Natural killer cell treated with Interleukin-12 subunit alpha and Interleukin-12 subunit beta and Interleukin-15 and Interleukin-18, amount 100 ng/mL, for 72 hours (primary cell): ENCODE measurements at regions not wholly inside any gene's neighbourhood (a gene's known extent, or its start where the extent isn't known, plus 50 kb on each side); places are given as distances from the start of the nearest gene placed in this dataset.
"Not testable (repeated sequence)": the region's sequence is repeated elsewhere in the genome, so short reads cannot be mapped to it uniquely, and the experiment has no call there.

Source experiments
- ATAC-seq, 2 donors: fragments of 150-1000 bp; cut with Tn5 transposase in 1 of 2; sonication (Bioruptor Pico), chemical (Tn5 transposase) in 1 of 2; 2 replicates each; pipeline ENCODE4 v1.10.0; 2021
- DNase-seq: peaks from one replicate; pipeline ENCODE4 v3.0.0; 2022; ENCODE audit warnings: low spot score
- H3K27ac Mint-ChIP-seq, 2 donors: 1 replicate in 1 of 2; 2 replicates in 1 of 2; pipeline ENCODE4 v1.8.0; 2022; ENCODE audit warnings: mixed read lengths in 2 of 2, mild to moderate bottlenecking in 1 of 2, moderate library complexity in 1 of 2
- H3K27me3 Mint-ChIP-seq, 2 donors: 1 replicate in 1 of 2; 2 replicates in 1 of 2; pipeline ENCODE4 v1.8.0; 2022; ENCODE audit warnings: mixed read lengths in 2 of 2
- H3K36me3 Mint-ChIP-seq: one replicate; pipeline ENCODE4 v1.8.0; 2022; ENCODE audit warnings: mixed read lengths
- H3K4me1 Mint-ChIP-seq, 2 donors: 1 replicate in 1 of 2; 2 replicates in 1 of 2; pipeline ENCODE4 v1.8.0; 2022; ENCODE audit warnings: low read depth in 2 of 2, mixed read lengths in 2 of 2, mild to moderate bottlenecking in 1 of 2
- H3K4me3 Mint-ChIP-seq: one replicate; pipeline ENCODE4 v1.8.0; 2022; ENCODE audit warnings: mixed read lengths
- H3K9me3 Mint-ChIP-seq: 2 replicates; pipeline ENCODE4 v1.8.0; 2022; ENCODE audit warnings: mixed read lengths

DNA sequence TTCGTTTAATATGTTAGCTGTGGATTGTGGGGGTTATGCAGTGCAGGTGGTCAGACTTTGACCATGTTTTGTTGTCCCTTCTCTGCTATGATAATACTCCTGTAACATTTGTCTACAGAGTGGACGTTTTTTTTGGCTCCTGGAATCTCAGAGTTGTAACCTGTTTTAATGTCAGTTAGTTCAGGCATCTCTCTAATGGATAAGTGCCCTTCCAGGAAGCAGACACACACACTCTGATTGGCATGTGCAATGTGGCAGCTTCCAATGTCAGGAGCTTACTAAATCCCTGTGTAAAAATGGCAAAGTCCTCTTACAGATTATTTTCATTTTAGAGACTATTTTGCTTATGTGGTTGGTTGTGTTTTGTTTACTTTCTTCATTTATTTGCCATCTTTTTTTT is 222.2 kb upstream of the ARPP21 start:
- H3K27ac Mint-ChIP-seq: no peak overlapping the region
- H3K27me3 Mint-ChIP-seq: no peaks in the 10 kb centered on the region
- DNase-seq: no peak
- H3K4me3 Mint-ChIP-seq: no peak overlapping the region
- peaks cover 7% of the 10 kb centered on the region for H3K9me3 Mint-ChIP-seq
- no peaks in the 10 kb centered on the region for H3K4me1 Mint-ChIP-seq
- no peaks in the 10 kb centered on the region for H3K36me3 Mint-ChIP-seq
- no peak for ATAC-seq

DNA sequence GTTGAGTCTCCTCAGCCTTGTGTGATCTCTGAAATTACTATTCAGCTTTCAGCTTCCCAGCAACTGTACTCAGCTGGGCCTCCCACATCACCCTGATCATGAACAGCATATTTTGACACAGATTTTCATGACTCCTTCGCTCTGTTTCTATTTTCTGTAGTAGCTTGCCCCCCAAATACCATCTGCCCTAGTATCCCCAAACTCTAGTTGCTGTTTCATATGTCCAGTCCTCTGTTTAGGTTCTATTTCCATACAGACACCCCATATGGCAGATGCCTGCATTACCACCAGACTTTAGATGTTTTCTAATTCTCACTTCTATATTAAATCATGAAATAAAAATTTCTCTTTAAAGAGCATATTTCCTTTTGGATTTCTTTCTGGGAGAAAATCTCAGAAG is 217.2 kb upstream of the ARPP21 start:
- DNase-seq (no peak), ATAC-seq (no peak)
- no peak overlapping the region for H3K27ac Mint-ChIP-seq
- H3K4me1 Mint-ChIP-seq: no peaks in the 10 kb centered on the region
- H3K36me3 Mint-ChIP-seq: no peaks in the 10 kb centered on the region
- no peaks in the 10 kb centered on the region for H3K27me3 Mint-ChIP-seq
- peaks cover 3% of the 10 kb centered on the region for H3K9me3 Mint-ChIP-seq
- no peak overlapping the region for H3K4me3 Mint-ChIP-seq

DNA sequence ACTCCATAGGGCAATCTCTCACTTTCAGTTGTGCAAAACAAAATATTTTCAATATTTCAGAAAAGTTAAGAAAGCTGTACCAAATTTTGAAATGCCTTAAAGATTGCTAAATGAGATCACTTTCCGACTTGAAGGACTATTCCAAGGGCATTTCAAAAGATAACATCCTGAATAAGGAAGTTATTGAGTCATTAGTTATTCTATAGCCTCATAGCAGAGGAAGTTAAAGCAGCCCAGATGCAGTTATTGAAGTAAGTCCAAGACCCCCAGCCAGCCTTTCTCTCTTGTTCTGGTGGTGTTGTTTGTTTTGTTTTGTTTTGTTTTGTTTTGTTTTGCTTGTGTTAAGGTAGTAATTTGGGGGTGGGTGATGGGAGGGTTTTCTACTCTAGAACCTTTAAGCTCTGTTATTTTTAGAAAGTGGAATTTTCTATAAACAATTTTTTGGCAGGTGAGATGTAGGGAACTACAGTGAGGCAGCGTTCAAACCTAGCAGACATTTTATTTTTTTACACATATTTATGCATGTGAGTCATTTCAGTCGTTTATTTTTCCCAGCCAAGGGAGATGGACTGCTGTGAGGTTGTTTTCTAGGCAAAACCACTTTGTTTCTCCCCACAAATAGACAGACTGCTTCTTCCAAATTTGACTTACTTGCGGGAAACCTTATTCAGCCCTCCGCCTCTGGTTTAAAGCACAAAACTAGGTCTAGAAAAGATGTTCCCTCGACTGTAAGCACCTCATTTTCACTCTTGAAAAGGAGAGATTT is 216.3 kb upstream of the ARPP21 start:
- H3K9me3 Mint-ChIP-seq: peaks cover 7% of the 10 kb centered on the region
- H3K4me3 Mint-ChIP-seq: no peak overlapping the region
- no peaks in the 10 kb centered on the region for H3K27me3 Mint-ChIP-seq
- no peaks in the 10 kb centered on the region for H3K36me3 Mint-ChIP-seq
- H3K27ac Mint-ChIP-seq: no peak overlapping the region
- H3K4me1 Mint-ChIP-seq: no peaks in the 10 kb centered on the region
- DNase-seq (no peak), ATAC-seq (no peak)

DNA sequence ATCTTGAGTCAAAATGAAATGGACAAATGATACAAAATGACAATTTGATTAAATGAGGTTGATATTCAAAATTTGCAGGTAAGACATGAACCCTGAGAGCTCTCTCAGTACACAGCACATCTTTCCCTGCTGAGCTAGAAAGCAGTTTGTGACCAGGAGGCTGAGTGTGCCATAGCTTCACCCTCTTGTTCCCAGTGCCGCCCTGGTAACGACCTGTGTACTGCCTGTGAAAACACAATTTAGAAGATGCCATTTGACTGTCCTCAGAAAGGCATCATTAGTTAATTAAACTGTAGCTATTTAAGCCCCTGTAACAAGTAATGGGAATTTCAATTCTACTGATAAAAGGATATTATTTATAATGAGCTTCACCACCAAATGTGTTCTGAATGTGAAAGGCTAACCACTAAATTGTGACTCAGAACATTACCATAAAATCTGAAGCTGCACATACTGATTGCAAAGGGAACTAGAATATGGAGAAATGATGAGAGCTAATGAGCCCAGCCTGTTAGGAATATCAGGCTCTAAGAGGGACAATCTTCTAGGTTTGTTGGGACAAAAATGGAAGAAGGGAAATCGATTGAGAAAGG is 212.9 kb upstream of the ARPP21 start:
- H3K4me3 Mint-ChIP-seq: no peak overlapping the region
- H3K4me1 Mint-ChIP-seq: no peaks in the 10 kb centered on the region
- no peaks in the 10 kb centered on the region for H3K27me3 Mint-ChIP-seq
- H3K36me3 Mint-ChIP-seq: no peaks in the 10 kb centered on the region
- peaks cover 7% of the 10 kb centered on the region for H3K9me3 Mint-ChIP-seq
- H3K27ac Mint-ChIP-seq: no peak overlapping the region
- ATAC-seq (no peak), DNase-seq (no peak)

DNA sequence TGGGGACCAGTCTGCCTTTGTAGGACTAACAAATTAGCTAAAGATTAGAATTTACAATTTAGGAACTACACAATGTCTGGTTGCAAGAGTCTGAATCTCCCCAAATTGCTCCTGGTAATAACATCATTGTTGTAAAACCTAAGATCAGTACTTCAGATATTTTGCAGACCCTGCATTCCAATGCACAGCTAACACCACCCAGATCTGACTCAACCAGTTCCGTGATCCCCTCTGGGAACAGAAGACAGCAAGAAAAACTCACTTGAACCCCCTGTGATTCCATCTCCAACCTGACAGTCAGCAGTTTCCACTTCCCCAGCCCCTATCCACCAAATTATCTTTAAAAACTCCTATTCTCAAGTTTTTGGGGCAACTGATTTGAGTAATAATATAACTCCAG is 201.9 kb upstream of the ARPP21 start:
- no peaks in the 10 kb centered on the region for H3K27me3 Mint-ChIP-seq
- H3K4me3 Mint-ChIP-seq: no peak overlapping the region
- no peaks in the 10 kb centered on the region for H3K4me1 Mint-ChIP-seq
- peaks cover 23% of the 10 kb centered on the region for H3K9me3 Mint-ChIP-seq
- H3K36me3 Mint-ChIP-seq: no peaks in the 10 kb centered on the region
- ATAC-seq (no peak), DNase-seq (no peak)
- H3K27ac Mint-ChIP-seq: no peak overlapping the region

DNA sequence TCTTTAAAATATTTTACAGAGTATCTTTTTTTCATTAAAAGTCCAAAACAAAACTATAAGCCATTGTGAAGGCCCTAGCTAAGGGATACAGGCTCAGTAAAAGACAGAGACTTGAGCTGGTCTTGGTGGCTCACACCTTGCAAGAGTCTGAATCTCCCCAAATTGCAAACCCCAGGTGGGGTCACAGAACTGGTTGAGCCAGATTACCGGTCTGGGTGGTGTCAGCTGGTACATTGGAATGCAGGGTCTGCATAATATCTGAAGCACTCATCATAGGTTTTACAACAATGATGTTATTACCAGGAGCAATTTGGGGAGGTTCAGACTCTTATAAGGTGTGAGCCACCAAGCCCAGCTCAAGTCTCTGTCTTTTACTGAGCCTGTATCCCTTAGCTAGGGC is 201.2 kb upstream of the ARPP21 start:
- ATAC-seq (no peak), DNase-seq (no peak)
- H3K4me3 Mint-ChIP-seq: no peak overlapping the region
- H3K4me1 Mint-ChIP-seq: no peaks in the 10 kb centered on the region
- no peaks in the 10 kb centered on the region for H3K27me3 Mint-ChIP-seq
- H3K27ac Mint-ChIP-seq: no peak overlapping the region
- H3K36me3 Mint-ChIP-seq: no peaks in the 10 kb centered on the region
- peaks cover 24% of the 10 kb centered on the region for H3K9me3 Mint-ChIP-seq

DNA sequence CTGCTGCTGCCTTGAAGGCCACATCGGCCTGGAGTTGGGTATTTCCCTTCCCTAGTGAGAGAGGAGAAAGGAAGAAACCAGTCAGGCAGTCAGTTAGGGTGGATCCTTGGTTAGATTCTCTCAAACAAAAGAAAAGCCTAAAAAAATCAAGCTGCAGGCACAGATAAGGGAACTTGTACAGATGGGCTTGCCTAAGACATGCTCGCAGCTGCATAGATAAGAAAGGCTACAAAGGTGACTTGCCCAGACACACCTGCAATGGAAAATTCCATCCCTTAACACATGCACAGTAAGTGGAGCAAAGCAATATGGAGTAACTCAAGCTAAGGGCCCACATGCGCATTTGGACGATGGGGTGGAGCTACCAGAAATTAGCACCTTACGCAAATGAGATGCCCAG is 199.7 kb upstream of the ARPP21 start:
- Mint-ChIP-seq H3K4me1 (no peaks in the 10 kb centered on the region), H3K4me3 (no peak overlapping the region), H3K27me3 (no peaks in the 10 kb centered on the region), H3K36me3 (no peaks in the 10 kb centered on the region), H3K27ac (no peak overlapping the region), H3K9me3 (peaks cover 34% of the 10 kb centered on the region)
- DNase-seq (no peak), ATAC-seq (no peak)

DNA sequence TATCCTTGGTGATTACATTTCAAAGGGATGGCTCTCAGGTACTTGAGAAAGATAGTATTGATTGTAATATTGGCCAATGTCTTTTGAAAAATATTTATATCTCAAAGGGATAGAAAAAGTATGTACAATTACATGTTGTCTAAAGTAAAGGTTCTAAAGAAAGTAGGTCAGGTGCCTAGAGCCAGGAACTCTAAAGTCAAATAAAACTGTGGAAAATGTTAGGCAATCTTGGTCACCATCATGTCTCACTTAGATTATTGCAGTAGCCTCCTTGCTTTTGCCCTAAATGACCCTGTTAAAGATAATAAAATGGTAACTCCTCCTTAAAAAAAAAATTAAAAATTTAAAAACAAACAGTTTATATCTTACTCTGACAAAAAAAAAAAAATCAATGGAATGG is 198.5 kb upstream of the ARPP21 start:
- no peak for ATAC-seq
- Mint-ChIP-seq H3K27ac (no peak overlapping the region), H3K4me1 (no peaks in the 10 kb centered on the region), H3K4me3 (no peak overlapping the region), H3K9me3 (peaks cover 30% of the 10 kb centered on the region), H3K27me3 (no peaks in the 10 kb centered on the region), H3K36me3 (no peaks in the 10 kb centered on the region)
- no peak for DNase-seq

DNA sequence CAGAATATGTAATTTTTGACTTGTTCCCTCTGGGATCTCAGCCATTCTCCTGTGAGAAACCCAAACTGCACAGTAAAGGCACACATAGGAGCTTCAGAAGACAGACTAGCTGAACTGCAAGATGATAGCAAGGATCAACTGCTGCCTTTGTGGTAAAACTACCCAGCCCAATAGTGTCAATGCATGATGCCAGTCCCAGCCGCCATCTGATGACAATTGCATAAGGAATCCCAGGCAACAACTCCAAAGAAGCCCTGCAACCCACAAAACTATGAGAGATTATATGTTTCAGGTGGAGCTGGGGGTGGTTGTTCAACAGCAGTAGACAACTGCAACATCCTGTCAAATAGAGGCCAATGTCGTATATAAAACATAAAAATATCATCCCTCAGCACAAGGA is 192.4 kb upstream of the ARPP21 start:
- H3K4me1 Mint-ChIP-seq: no peaks in the 10 kb centered on the region
- DNase-seq (no peak), ATAC-seq (no peak)
- no peak overlapping the region for H3K27ac Mint-ChIP-seq
- no peaks in the 10 kb centered on the region for H3K36me3 Mint-ChIP-seq
- H3K27me3 Mint-ChIP-seq: no peaks in the 10 kb centered on the region
- peaks cover 13% of the 10 kb centered on the region for H3K9me3 Mint-ChIP-seq
- H3K4me3 Mint-ChIP-seq: no peak overlapping the region

DNA sequence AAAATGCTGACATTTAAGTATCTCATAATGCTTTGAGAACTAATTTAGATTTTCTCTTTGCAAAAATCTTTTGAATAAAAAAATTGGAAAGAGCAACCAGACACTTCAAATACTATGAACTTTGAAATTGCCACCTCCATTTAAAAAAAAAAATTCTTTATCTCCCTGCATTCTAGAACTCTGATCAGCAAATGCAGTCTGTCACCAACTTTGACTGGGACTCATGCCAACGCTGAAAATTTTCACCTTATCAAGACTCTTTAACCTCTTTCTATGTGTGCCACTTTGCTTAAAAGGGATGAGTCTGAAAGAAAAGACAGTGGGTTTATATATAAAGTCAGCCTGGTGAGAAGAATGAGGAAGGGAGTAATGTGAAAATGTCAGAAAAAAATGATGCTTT is 191.2 kb upstream of the ARPP21 start:
- Mint-ChIP-seq H3K27me3 (no peaks in the 10 kb centered on the region), H3K4me3 (no peak overlapping the region), H3K36me3 (no peaks in the 10 kb centered on the region), H3K27ac (no peak overlapping the region), H3K9me3 (peaks cover 13% of the 10 kb centered on the region), H3K4me1 (no peaks in the 10 kb centered on the region)
- no peak for DNase-seq
- no peak for ATAC-seq

DNA sequence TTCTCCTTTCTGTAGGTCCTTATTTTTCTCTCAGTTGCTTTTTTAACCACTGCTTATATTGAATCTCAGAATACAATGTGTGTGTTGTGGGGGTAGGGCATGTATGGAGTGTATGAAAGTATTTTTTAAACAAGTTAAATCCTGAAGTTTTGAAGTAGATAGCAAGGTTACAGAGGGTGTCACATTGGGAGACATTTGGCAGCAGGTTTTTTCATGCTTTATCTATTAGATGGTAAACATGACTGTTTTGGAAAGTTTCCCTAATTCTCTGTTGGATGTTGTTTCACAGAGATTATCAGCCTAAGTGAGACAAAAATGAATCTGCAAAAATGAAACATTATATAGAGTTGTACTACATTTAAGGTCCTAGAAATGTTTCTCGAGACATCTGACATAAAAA is 190.6 kb upstream of the ARPP21 start:
- Mint-ChIP-seq H3K9me3 (peaks cover 13% of the 10 kb centered on the region), H3K36me3 (peaks cover 5% of the 10 kb centered on the region), H3K4me3 (no peak overlapping the region), H3K4me1 (no peaks in the 10 kb centered on the region), H3K27ac (no peak overlapping the region), H3K27me3 (no peaks in the 10 kb centered on the region)
- no peak for ATAC-seq
- no peak for DNase-seq

DNA sequence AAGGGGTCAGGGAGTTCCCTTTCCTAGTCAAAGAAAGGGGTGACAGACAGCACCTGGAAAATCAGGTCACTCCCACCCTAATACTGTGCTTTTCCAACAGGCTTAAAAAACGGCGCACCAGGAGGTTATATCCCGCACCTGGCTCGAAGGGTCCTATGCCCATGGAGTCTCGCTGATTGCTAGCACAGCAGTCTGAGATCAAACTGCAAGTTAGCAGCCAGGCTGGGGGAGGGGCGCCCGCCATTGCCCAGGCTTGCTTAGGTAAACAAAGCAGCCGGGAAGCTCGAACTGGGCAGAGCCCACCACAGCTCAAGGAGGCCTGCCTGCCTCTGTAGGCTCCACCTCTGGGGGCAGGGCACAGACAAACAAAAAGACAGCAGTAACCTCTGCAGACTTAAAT is 184.5 kb upstream of the ARPP21 start:
- H3K36me3 Mint-ChIP-seq: peaks cover 11% of the 10 kb centered on the region

DNA sequence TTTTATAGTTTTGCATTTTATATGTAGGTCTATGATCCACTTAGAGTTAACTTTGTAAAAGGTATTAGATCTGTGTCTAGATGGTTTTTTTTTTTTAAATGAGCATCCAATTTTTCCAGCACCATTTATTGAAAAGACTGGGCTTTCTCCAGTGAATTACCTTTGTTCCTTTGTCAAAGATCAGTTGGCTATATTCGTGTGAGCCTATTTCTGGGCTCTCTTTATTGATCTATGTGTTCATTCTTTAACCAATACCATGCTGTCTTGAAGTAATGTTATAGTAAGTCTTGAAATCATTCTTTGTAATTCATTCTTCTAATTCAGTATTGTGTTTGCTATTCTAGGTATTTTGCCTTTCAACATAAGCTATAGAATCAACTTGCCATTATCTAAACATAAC is 165.4 kb upstream of the ARPP21 start:
- no peaks in the 10 kb centered on the region for H3K36me3 Mint-ChIP-seq
- no peak overlapping the region for H3K4me3 Mint-ChIP-seq
- peaks cover 6% of the 10 kb centered on the region for H3K9me3 Mint-ChIP-seq
- no peak overlapping the region for H3K27ac Mint-ChIP-seq
- H3K27me3 Mint-ChIP-seq: no peaks in the 10 kb centered on the region
- no peak for DNase-seq
- H3K4me1 Mint-ChIP-seq: no peaks in the 10 kb centered on the region
- no peak for ATAC-seq

More for the DNA sequence above, 184.5 kb upstream of the ARPP21 start:
- not testable (repeated sequence) for ATAC-seq, H3K27me3 Mint-ChIP-seq, H3K4me3 Mint-ChIP-seq, H3K27ac Mint-ChIP-seq, H3K4me1 Mint-ChIP-seq, DNase-seq
- H3K9me3 Mint-ChIP-seq: peaks cover 28% of the 10 kb centered on the region

DNA sequence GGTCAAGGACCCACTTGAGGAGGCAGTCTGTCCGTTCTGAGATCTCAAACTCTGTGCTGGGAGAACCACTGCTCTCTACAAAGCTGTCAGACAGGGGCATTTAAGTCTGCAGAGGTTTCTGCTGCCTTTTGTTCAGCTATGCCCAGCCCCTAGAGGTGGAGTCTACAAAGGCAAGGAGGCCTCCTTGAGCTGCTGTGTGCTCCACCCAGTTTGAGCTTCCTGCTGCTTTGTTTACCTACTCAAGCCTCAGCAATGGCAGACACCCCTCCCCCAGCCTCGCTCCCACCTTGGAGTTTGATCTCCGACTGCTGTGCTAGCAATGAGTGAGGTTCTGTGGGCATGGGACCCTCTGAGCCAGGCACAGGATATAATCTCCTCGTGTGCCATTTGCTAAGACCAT is 156.8 kb upstream of the ARPP21 start:
- not testable (repeated sequence) for H3K27me3 Mint-ChIP-seq, H3K4me1 Mint-ChIP-seq, H3K4me3 Mint-ChIP-seq, ATAC-seq, H3K27ac Mint-ChIP-seq, DNase-seq
- peaks cover 10% of the 10 kb centered on the region for H3K36me3 Mint-ChIP-seq
- H3K9me3 Mint-ChIP-seq: peaks cover 10% of the 10 kb centered on the region

DNA sequence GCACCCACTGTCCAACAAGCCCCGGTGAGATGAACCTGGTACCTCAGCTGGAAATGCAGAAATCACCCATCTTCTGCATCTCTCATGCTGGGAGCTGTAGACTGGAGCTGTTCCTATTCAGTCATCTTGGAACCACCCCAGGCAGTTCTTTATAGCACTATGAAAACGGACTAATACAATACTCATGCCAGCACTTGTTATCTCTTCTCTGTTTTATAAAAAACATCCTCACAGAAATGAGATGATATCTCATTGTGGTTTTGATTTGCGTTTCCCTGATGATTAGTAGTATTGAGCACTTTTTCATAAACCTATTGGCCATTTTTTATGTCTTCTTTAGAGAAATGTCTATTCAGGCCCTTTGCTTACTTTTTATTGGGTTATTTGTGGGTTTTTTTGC is 156.2 kb upstream of the ARPP21 start:
- no peaks in the 10 kb centered on the region for H3K27me3 Mint-ChIP-seq
- H3K4me1 Mint-ChIP-seq: no peaks in the 10 kb centered on the region
- no peak for ATAC-seq
- H3K27ac Mint-ChIP-seq: no peak overlapping the region
- no peak overlapping the region for H3K4me3 Mint-ChIP-seq
- peaks cover 10% of the 10 kb centered on the region for H3K9me3 Mint-ChIP-seq
- H3K36me3 Mint-ChIP-seq: peaks cover 10% of the 10 kb centered on the region
- DNase-seq: no peak
